AML-193 (cell line): ENCODE measurements at regions not wholly inside any gene's neighbourhood (a gene's known extent, or its start where the extent isn't known, plus 50 kb on each side); places are given as distances from the start of the nearest gene placed in this dataset.

Experiments
- DNase-seq, 2 experiments: peaks; one replicate each; lab custom pipeline; 2025; lab: John Stamatoyannopoulos, UW

- DNase-seq, result no peak
These were observed 272.1 kb downstream of the UACA start for GRCh38 chr15:70491201-70491621.

GRCh38 chr15:70490838-70491155, 272.6 kb downstream of the UACA start:
- DNase-seq, result no peak

DNA sequence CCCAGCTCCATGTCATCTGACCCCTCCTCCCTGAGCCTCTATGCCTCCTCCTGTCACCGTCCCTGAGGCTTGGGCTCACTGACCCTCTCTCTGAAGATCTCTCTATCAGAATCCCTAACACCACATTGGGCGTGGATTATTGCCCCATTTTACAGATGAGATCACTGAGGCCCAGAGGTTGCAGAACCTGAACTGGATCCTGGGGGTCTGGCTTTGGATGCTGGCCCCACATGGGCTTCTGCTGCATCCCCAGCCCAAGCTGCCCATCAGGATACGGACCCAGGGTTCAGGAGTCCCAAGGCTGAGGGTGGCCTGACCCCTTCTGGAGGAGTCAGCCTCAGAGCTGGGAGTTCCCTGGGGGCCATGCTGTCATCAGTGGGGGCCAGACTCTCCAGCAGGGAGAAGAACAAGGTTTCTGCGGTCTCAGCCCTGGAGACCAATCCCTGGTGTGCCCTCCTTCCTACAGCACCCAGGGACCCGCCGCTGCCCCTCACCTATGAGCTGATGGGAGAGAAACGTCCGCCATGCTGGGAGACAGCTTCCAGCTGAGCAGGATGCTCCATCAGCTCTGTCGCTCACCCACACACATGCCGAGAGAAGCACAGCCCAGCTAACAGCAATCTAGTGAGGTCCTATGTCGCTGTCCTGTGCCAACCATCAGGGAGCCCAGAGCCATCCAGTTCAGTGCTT, 273.1 kb downstream of the UACA start:
- DNase-seq, result no peak

DNA sequence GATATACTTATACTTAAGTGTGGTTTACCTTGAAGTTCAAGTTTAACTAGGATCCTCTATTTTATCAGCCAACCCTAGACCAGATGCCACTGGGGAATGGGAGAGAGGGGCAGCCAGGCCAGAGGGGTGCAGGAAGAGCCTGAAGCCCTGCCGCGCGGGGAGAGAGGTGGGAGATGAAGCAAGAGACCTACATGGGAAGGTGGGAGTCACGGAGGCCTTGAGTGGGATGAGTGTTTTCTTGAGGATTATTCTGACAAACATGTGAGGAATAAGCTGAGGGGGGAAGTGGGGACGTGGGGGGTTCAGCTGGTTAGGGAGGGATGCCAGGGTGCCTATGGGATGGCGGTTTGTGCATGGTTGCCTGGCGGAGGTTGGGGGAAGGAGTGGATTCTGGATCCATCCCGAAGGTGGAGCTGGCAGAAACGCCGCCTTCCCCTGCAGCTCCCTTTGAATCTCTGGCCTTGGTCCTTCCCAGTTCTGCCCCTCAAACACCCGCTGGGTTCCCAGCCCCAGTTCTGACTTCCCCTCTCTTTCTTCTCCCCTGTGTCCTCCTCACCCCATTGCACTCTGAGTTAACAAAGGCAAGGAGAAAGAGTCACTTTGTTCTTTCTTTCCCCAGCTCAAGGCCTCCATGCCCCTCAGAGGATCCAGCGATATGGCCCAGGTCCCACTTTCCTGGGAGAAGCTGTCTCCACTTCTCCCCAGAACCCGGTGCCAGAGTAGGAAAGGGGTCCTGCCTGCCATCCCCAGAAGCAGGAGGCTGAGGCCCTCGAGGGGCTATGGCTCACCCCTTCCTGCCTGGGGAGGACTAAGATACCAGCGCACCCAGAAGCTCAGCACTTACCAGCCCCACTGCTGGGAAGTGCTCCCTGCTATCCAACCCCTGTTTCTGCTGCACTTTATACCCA, 274.2 kb downstream of the UACA start:
- no peak for DNase-seq

DNA sequence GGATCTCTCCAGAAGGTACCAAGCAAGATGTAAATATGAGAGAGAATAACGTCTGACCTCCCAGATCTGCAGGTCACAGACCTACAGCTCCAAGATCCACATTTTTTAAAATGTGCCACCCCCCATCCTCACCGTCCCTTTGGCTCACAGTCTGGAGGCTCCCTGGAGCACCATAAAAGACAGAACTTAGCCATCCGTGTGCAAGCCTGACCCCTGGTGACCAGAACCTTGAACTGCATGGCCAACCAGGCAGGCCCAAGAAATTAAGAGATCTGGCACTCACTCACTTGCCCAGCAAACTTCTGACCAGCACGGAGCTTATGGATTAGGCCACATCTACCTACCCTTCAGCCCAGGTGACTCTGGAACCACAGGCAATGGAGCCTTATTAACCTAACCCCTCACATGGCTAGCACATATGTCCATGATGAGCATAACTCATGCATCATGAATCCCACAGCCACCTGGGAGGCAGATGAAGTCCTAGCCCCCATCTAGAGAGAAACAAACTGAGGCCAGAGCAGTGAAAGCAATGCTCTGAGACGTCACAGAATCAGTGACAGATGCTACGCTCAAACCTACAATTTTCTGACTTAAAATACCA, 275.3 kb downstream of the UACA start:
- DNase-seq, result peak; percentile 46 to 73

DNA sequence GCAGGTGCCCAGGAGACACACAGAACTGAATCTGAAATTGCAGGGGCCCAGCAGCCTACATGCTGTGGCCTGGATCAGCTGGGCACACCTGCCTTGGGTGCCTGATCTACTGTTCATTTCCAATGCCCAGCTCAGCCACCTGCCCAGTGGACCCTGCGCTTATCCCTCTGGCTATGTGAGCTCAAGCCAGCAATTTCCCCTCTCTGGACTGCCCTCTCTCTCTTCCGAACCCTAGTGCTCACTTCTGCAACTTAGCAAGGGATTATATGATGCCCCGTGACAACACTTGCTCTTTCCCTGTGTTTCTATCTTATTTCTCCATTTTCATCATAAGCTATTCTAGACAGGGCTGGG, 276.0 kb downstream of the UACA start:
- DNase-seq, result no peak

DNA sequence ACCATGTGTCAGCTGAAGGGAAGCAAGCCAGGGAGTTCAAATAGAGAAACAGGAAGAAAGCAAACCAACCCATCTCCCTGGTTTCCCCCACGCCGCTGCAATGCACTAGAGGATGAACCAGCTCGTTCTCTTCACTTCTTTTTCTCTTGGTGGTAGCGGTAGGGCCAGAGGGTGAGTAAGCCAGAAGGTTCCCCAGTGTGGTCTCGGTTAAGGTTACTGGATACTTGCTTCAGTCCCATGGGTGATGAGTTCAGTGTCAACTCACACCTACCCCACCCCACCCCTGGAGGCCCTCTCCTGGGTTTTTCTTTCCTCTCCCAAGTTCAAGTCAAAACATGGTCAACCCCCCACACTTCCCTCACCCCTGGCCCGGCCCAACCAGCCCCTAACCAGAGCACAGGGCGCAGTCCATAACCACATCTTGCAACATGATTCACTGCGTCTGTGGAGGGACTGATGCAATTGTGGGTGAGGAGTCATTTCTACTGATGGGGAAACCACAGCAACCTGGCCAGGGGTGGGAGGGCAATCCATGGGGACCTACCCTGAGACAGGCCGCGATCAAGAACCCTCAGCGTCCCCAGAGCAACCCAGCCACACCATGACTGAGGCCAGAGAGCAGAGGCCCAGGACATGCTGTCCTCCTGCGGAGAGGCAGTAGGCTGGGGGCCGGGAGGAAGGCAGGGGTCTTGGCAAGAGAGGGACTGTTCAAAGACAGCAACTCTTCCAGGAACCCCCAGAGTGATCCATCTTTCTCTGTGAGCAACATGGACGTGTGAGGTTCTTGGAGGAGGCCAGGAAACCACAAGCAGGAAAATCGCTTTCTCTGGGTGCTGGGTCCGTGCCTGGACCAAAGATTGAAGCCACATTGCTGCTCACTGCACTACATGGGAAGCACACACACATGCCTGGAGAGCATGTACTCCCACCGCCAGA, 276.6 kb downstream of the UACA start:
- DNase-seq, result peak; percentile 94

- DNase-seq, result no peak
These were observed 277.3 kb downstream of the UACA start for GRCh38 chr15:70486012-70486411.

GRCh38 chr15:70484993-70485392, 278.4 kb downstream of the UACA start:
- DNase-seq, result no peak

DNA sequence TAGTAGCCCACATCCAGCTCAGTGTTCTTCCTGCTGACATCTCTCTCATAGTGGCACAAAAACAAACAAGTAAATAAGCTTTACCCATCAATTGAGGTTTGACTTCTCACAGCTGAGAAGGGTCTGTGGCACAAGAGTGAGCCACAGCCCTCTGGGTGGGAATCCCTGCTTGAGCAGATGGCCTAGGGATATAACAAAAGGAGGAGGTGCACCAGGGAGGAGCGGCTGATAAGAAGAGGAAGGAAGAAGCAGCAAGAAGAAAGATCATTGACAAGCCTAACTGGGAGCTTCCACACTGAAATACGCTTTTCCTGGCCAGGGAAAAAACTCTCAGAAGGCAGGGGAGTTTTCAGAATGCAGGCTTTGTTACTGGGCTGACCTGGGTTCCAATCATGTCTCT, 279.8 kb downstream of the UACA start:
- no peak for DNase-seq

GRCh38 chr15:70480196-70480856, 283.0 kb downstream of the UACA start:
- peak; percentile 14 to 20 for DNase-seq

- DNase-seq, result no peak
These were observed 283.6 kb downstream of the UACA start for GRCh38 chr15:70479785-70480184.

DNA sequence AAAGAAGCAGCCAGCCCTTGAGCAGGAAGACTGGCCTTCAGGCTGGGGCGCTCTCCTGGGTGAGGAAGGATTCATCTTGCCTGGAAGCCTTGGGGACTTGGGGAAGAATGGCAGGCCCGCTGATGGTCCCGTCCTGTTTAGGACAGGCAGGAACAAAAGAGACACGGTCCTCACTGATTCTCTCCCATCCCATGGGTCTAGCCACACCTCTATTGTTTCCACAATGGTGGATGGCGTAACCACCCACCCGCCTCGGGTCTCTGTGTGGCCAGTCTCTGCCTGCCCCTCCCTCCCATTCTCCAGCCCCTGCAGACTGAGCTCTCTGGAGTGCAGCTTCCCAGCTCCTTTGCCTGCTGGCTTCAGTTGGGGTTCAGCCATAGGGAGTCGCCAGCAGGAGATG, 284.3 kb downstream of the UACA start:
- no peak for DNase-seq

GRCh38 chr15:70478251-70478990, 284.9 kb downstream of the UACA start:
- no peak for DNase-seq

GRCh38 chr15:70477750-70478250, 285.6 kb downstream of the UACA start:
- DNase-seq, result no peak

- DNase-seq, result no peak
These were observed 286.9 kb downstream of the UACA start for GRCh38 chr15:70476441-70476840.

- DNase-seq, result no peak
These were observed 287.4 kb downstream of the UACA start for GRCh38 chr15:70475921-70476320.

- DNase-seq, result no peak
These were observed 288.0 kb downstream of the UACA start for GRCh38 chr15:70475407-70475781.

DNA sequence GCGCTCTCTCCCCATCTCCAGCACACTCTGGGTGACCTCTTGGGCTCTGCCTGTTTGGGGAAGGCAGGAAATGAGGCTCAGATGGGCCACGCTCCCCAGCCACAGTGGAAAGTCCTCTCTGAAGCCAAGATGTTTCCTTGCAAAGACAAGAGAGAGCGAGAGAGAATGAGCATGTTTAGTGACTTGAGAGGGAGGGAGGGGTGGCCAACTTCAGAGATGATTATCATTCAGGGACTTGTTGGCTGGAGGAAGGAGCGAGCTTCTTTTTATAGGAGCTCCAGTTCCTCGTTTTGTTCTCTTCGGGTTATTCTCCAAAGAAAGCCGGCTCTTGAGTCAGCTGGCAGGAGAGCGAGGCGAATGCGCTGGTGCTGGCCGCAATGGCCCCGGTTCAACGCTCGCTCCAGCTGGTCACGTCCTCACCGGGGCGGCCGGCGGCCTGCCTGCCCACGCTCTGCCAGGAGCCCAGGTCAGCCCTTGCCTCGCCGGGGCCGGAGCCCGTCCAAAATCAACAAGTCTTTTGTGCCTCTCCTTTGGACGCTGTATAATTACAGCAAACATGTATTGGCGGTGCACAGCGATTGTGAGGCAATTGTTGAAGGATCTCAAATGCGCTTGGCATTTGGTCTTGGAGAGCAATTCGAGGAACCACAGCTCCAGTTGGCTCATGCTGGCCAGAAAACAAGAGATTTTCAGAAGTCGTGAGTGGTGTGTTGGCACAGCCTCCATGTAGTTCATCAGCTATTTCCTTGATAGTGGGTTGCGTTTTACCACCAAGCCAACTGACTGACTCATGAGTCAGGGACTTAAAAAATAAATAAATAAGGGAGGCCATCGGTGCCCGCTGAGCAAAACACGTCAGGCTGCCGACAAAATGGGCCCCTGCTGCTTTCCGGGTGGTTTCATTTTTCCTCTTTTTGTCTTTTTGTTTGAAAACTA, 288.6 kb downstream of the UACA start:
- peak; percentile 9 to 11 for DNase-seq
